Activated B cell treated with CpG ODN at 0.5 μM for 24 hours (primary cell): ENCODE measurements at regions not wholly inside any gene's neighbourhood (a gene's known extent, or its start where the extent isn't known, plus 50 kb on each side); places are given as distances from the start of the nearest gene placed in this dataset.

ENCODE experiments used
- ATAC-seq: fragments of 200-7000 bp; cut with Tn5 transposase; one replicate; pipeline ENCODE4 v1.10.0; 2021; ENCODE audit warnings: low read depth, mild to moderate bottlenecking, moderate library complexity
- CTCF ChIA-PET: fragments of 350-600 bp; sonication (Branson Sonifier 250); formaldehyde crosslinking; loops from one replicate; lab custom pipeline; 2021; ENCODE audit warnings: antibody characterized with exemption; lab: Charles Lee
- POLR2A ChIA-PET: fragments of 350-600 bp; sonication (Branson Sonifier 250); formaldehyde crosslinking; loops from one replicate; lab custom pipeline; 2021; ENCODE audit warnings: antibody characterized with exemption; lab: Charles Lee
- DNase-seq: peaks from one replicate; pipeline ENCODE4 v3.0.0; 2022
- H3K27ac Mint-ChIP-seq: one replicate; pipeline ENCODE4 v1.8.0; 2020; ENCODE audit warnings: mixed read lengths
- H3K27me3 Mint-ChIP-seq: one replicate; pipeline ENCODE4 v1.8.0; 2021; ENCODE audit warnings: mixed read lengths
- H3K36me3 Mint-ChIP-seq: one replicate; pipeline ENCODE4 v1.8.0; 2021; ENCODE audit warnings: low read depth, mixed read lengths
- H3K4me1 Mint-ChIP-seq: one replicate; pipeline ENCODE4 v1.8.0; 2021; ENCODE audit warnings: mixed read lengths
- H3K4me3 Mint-ChIP-seq: one replicate; pipeline ENCODE4 v1.8.0; 2020; ENCODE audit warnings: mild to moderate bottlenecking, mixed read lengths
- H3K9me3 Mint-ChIP-seq: one replicate; pipeline ENCODE4 v1.8.0; 2020; ENCODE audit warnings: mixed read lengths
- intact Hi-C: fragments of 100-400 bp; cut with micrococcal nuclease; formaldehyde crosslinking; loops from one replicate; pipeline ENCODE4 v1.15.1; 2024
- TF ChIP-seq, protein P1 (sequence below): fragments of 200-600 bp; IDR thresholded peaks from one replicate; pipeline ENCODE4 v1.8.0; 2022; ENCODE audit warnings: antibody characterized with exemption, mild to moderate bottlenecking

DNA sequence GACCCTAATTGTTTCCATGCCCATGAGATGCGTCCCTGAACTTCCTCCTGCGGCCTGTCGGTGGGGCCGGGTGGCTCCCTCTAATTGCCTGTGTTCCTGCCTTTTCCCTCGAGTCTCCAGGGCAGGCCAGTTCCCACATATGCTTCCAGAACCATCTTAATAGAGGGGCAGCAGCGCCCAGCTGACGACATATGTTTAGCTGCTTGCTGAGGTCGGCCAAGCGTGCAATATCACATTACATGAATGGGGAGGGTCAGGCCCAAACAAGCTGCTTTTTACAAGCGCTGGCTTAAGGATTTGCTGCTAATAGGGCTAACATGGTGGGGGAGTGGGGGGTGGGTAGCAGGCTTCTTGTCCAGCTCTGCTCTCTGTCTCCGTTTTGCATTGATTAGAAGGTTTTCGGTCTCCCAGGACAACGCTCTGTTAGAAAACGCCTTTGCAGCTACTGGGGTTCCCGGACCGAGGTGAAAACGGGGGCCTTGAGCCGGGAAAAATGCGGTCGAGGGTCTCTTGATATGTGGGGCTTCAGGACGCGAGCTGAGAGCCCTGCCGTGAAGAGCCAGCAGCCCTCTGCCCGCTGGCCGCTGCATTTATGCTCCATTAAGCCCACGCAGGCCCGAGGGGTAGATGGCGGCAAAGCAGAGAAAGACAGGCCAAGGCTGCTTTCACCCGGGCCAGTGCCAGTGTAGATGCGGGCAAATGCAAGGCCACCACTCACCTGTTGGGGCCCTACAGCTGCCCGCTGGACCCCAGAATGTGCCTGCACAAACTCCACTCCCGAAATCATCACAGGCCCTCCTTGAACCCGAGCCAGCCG, 308.5 kb downstream of the BMP7 start:
- Mint-ChIP-seq H3K9me3 (no peaks in the 10 kb centered on the region), H3K4me3 (no peak overlapping the region), H3K27ac (no peak overlapping the region), H3K36me3 (no peaks in the 10 kb centered on the region), H3K4me1 (no peaks in the 10 kb centered on the region), H3K27me3 (peaks cover 16% of the 10 kb centered on the region)
- POLR2A ChIA-PET: no interaction called here
- CTCF ChIA-PET: no interaction called here
- no peak for ATAC-seq
- intact Hi-C loops: no loop called here
- no peak for DNase-seq
- TF ChIP-seq, protein P1, sequence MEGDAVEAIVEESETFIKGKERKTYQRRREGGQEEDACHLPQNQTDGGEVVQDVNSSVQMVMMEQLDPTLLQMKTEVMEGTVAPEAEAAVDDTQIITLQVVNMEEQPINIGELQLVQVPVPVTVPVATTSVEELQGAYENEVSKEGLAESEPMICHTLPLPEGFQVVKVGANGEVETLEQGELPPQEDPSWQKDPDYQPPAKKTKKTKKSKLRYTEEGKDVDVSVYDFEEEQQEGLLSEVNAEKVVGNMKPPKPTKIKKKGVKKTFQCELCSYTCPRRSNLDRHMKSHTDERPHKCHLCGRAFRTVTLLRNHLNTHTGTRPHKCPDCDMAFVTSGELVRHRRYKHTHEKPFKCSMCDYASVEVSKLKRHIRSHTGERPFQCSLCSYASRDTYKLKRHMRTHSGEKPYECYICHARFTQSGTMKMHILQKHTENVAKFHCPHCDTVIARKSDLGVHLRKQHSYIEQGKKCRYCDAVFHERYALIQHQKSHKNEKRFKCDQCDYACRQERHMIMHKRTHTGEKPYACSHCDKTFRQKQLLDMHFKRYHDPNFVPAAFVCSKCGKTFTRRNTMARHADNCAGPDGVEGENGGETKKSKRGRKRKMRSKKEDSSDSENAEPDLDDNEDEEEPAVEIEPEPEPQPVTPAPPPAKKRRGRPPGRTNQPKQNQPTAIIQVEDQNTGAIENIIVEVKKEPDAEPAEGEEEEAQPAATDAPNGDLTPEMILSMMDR: no peak

DNA sequence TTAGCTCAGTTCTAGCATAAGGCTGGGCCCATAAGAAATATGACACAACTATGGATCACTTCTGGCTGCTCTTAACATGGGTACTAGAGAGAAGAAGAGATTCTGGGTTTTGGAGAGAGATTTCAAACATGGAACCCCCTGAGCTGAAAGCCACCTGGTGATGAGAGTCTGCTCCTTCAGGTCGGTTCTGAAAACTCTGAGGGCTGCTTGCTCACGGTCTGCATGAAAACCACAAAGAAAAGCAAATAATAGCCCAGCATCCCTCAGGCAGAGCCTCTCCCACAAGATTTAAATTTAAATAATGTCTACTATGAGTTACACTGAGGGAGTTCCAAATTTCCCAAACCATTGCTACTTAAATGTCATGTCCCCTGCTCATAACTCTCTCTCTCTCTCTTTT, 301.5 kb downstream of the BMP7 start:
- Mint-ChIP-seq H3K36me3 (no peaks in the 10 kb centered on the region), H3K4me3 (no peak overlapping the region), H3K9me3 (peaks cover 7% of the 10 kb centered on the region), H3K4me1 (no peaks in the 10 kb centered on the region), H3K27ac (no peak overlapping the region), H3K27me3 (no peaks in the 10 kb centered on the region)
- ChIA-PET CTCF (no interaction called here), POLR2A (no interaction called here)
- no peak for ATAC-seq
- TF ChIP-seq, protein P1: no peak
- intact Hi-C loops: no loop called here
- no peak for DNase-seq

DNA sequence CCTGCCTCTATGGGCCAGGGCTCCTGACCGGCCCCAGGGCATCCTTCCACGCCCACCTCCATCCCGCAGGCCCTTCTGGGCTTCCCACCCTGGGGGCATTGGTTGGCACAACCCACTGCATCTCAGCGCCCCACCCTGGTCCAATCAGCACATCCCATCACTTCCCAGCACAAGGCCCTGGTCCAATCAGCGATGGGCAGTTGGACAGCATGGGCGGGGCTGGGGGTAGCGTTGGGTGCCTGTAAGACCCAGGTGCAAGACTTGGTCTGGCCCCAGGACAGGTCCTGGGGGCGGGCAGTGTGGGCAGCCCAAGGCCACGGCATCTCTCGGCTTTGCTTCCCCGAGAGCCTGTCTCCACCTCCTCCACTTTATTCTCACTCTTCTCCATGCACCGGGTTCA, 298.5 kb downstream of the BMP7 start:
- H3K9me3 Mint-ChIP-seq: peaks cover 7% of the 10 kb centered on the region
- H3K27ac Mint-ChIP-seq: no peak overlapping the region
- no peaks in the 10 kb centered on the region for H3K4me1 Mint-ChIP-seq
- ATAC-seq (no peak), DNase-seq (no peak)
- POLR2A ChIA-PET: no interaction called here
- TF ChIP-seq, protein P1: no peak
- intact Hi-C loops: no loop called here
- no peak overlapping the region for H3K4me3 Mint-ChIP-seq
- no peaks in the 10 kb centered on the region for H3K36me3 Mint-ChIP-seq
- CTCF ChIA-PET: no interaction called here
- H3K27me3 Mint-ChIP-seq: peaks cover 15% of the 10 kb centered on the region

DNA sequence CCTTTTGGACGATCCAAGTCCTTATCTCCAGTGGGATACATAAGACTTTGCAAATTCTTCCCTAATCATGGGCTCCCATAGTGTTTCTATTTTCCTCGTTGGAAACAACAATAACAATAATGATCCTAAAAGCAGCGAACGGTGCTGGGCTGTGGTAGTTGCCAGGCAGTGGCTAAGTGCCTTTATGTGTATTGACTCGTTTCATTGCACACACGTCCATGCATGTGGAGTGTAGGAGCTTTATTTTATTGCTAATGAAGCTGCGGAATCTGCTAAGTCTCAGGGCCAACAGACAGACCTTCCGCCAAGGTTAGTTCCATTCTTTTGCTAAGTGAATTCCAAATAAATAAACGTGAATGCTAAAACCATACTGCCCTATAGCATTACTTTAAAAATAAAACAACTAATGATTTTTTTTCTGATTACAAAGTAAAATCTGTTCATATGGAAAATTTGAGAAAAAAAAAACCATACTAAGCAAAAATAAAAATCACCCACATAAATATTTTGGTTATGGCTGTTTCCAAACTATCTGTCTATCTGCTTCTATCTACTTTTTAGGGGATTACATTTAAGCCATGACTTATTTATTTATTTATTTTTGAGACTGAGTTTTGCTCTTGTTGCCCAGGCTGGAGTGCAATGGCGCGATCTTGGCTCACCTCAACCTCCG, 297.9 kb downstream of the BMP7 start:
- TF ChIP-seq, protein P1: no peak
- POLR2A ChIA-PET: no interaction called here
- DNase-seq (no peak), ATAC-seq (no peak)
- Mint-ChIP-seq H3K4me1 (no peaks in the 10 kb centered on the region), H3K27me3 (peaks cover 21% of the 10 kb centered on the region), H3K36me3 (no peaks in the 10 kb centered on the region), H3K27ac (no peak overlapping the region), H3K4me3 (no peak overlapping the region), H3K9me3 (peaks cover 7% of the 10 kb centered on the region)
- CTCF ChIA-PET: no interaction called here
- intact Hi-C loops: no loop called here

DNA sequence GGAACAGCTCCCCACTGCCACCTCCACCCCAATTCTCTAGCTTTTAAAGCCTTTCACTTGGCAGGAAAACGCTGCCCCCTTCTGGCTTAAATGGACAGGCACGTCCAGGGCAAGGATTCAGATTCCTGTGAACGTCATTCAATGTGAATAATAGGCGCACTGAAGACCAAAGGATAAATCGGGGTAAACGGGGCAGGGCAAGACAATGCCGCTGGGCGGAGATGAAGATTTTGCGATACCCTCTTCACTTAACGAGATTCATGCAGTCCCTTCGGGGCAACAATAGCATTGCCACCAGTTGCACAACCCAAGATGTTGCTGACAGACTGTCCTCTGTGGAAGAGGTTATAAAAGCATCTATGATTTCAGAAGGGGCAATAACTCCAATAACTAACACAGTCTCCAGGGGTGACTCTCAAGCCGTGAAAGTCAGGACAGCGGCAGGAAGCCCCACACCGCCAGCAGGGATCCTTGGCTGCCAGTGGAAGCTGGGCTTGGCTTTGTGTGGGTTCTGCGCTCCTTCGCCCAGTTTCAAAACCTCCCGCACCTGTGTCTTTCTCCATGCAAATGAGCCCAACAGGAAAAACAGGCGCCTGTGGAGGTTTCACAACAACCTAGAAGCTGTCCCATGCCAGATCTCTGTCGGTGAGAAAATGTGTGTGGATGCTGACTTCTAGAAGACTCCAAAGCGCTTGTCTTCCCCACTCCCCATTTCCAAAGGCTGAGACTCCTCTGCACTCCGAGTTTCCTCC, 291.8 kb downstream of the BMP7 start:
- H3K36me3 Mint-ChIP-seq: no peaks in the 10 kb centered on the region
- no peak for DNase-seq

More for the DNA sequence above, 291.8 kb downstream of the BMP7 start:
- Mint-ChIP-seq H3K27ac (no peak overlapping the region), H3K27me3 (peaks cover 50% of the 10 kb centered on the region), H3K4me1 (no peaks in the 10 kb centered on the region), H3K4me3 (no peak overlapping the region), H3K9me3 (no peaks in the 10 kb centered on the region)
- POLR2A ChIA-PET: no interaction called here
- TF ChIP-seq, protein P1: no peak
- ATAC-seq: no peak
- intact Hi-C loops: no loop called here
- CTCF ChIA-PET: no interaction called here
